DOHH2 (cell line): ENCODE measurements at regions not wholly inside any gene's neighbourhood (a gene's known extent, or its start where the extent isn't known, plus 50 kb on each side); places are given as distances from the start of the nearest gene placed in this dataset.

Experiments
- H3F3A ChIP-seq: fragments of 200-600 bp; sonication (generic), shearing (Covaris generic); 2 replicates; pipeline ENCODE4 v1.6.0; 2016; ENCODE audit warnings: antibody characterized with exemption, mild to moderate bottlenecking; ENCODE audit not compliant: control insufficient read depth, insufficient read depth
- H3K27ac ChIP-seq: fragments of 200-600 bp; sonication (generic); 2 replicates; pipeline ENCODE4 v1.5.1; 2014; ENCODE audit warnings: low read depth, mild to moderate bottlenecking, low read length, moderate library complexity
- H3K27me3 ChIP-seq: fragments of 200-600 bp; sonication (generic); 2 replicates; pipeline ENCODE4 v1.6.1; 2014; ENCODE audit warnings: mild to moderate bottlenecking, low read length, mixed read lengths; ENCODE audit not compliant: control insufficient read depth
- H3K36me3 ChIP-seq: fragments of 200-600 bp; sonication (generic); 2 replicates; pipeline ENCODE4 v1.6.1; 2014; ENCODE audit warnings: mild to moderate bottlenecking, low read length, moderate library complexity, mixed read lengths; ENCODE audit not compliant: control insufficient read depth
- H3K4me1 ChIP-seq: fragments of 200-600 bp; sonication (generic); 2 replicates; pipeline ENCODE4 v1.6.1; 2014; ENCODE audit warnings: mild to moderate bottlenecking, low read length, mixed read lengths; ENCODE audit not compliant: control insufficient read depth
- H3K4me2 ChIP-seq: fragments of 200-600 bp; sonication (generic); 2 replicates; pipeline ENCODE4 v1.6.0; 2014; ENCODE audit warnings: mild to moderate bottlenecking, low read length, moderate library complexity
- H3K4me3 ChIP-seq: fragments of 200-600 bp; sonication (generic); 2 replicates; pipeline ENCODE4 v1.5.1; 2014; ENCODE audit warnings: mild to moderate bottlenecking, low read length, mixed read lengths
- H3K79me2 ChIP-seq: fragments of 200-600 bp; sonication (generic); 2 replicates; pipeline ENCODE4 v1.6.1; 2014; ENCODE audit warnings: mild to moderate bottlenecking, low read length, mixed read lengths; ENCODE audit not compliant: control insufficient read depth
- H3K9me2 ChIP-seq: fragments of 200-600 bp; sonication (generic); replicated peaks from 2 replicates; pipeline ENCODE4 v1.6.1; 2014; ENCODE audit warnings: mild to moderate bottlenecking, low read length, mixed read lengths; ENCODE audit not compliant: control insufficient read depth
- H3K9me3 ChIP-seq: fragments of 200-600 bp; sonication (generic); 2 replicates; pipeline ENCODE4 v1.6.1; 2014; ENCODE audit warnings: antibody characterized with exemption, low read length, mixed read lengths; ENCODE audit not compliant: control insufficient read depth, insufficient read depth
- H4K20me1 ChIP-seq: fragments of 200-600 bp; sonication (generic); 2 replicates; pipeline ENCODE4 v1.6.0; 2014; ENCODE audit warnings: low read depth, mild to moderate bottlenecking, antibody characterized with exemption, low read length, moderate library complexity; ENCODE audit not compliant: control insufficient read depth, insufficient read depth
- EZH2phosphoT487 ChIP-seq: fragments of 200-600 bp; sonication (generic); IDR thresholded peaks from 2 replicates; pipeline ENCODE4 v1.6.1; 2017; ENCODE audit warnings: borderline replicate concordance, mild to moderate bottlenecking, antibody characterized with exemption, low read length, moderate library complexity, mixed read lengths
- TF ChIP-seq, protein P1 (sequence below): fragments of 200-600 bp; sonication (generic); IDR thresholded peaks from one replicate; pipeline ENCODE4 v1.5.1; 2014; ENCODE audit warnings: antibody characterized with exemption, mild to moderate bottlenecking, low read depth, low read length; ENCODE audit not compliant: poor library complexity, severe bottlenecking

DNA sequence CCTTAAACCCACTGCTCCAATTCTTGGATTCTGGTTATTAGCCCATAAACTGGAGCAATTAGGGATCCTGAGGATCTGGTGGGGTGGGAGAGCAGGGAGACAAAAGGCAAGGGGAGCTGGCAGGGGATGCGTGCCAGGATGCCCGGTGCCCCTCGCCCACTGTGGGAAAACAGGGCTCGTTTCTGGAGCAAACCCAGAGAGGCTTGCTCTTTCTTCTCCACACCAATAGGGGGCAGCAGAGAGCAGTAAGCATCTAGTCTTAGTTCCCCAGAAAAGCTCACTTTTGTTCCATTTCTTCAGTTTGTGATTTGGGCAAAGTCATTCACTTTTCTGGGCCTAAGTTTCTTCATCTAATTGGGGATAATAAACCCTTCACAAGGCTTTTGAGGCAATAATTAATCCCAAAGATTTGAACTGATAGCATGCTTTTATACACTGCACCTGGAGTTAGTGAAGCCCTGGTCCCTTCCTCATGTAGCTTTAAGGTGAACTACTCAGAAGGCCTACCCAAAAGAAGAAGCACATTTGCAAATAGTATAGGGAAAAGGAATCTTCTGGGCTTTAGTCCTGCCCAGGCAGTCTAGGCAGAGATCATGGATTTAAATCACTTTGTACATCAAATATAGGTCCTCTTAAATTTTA is 160.6 kb upstream of the USP24 start:
- Histone ChIP-seq H3F3A (no peaks in the 10 kb centered on the region), H3K27ac (no peak overlapping the region), H3K79me2 (no peaks in the 10 kb centered on the region), H3K36me3 (no peaks in the 10 kb centered on the region), H3K27me3 (no peaks in the 10 kb centered on the region), H3K9me3 (no peaks in the 10 kb centered on the region), H4K20me1 (no peaks in the 10 kb centered on the region), H3K4me1 (no peaks in the 10 kb centered on the region), H3K4me2 (no peak overlapping the region), H3K9me2 (no peaks in the 10 kb centered on the region), H3K4me3 (no peak overlapping the region)
- TF ChIP-seq EZH2phosphoT487 = no peak
- TF ChIP-seq, protein P1, sequence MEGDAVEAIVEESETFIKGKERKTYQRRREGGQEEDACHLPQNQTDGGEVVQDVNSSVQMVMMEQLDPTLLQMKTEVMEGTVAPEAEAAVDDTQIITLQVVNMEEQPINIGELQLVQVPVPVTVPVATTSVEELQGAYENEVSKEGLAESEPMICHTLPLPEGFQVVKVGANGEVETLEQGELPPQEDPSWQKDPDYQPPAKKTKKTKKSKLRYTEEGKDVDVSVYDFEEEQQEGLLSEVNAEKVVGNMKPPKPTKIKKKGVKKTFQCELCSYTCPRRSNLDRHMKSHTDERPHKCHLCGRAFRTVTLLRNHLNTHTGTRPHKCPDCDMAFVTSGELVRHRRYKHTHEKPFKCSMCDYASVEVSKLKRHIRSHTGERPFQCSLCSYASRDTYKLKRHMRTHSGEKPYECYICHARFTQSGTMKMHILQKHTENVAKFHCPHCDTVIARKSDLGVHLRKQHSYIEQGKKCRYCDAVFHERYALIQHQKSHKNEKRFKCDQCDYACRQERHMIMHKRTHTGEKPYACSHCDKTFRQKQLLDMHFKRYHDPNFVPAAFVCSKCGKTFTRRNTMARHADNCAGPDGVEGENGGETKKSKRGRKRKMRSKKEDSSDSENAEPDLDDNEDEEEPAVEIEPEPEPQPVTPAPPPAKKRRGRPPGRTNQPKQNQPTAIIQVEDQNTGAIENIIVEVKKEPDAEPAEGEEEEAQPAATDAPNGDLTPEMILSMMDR = peak; percentile 91

DNA sequence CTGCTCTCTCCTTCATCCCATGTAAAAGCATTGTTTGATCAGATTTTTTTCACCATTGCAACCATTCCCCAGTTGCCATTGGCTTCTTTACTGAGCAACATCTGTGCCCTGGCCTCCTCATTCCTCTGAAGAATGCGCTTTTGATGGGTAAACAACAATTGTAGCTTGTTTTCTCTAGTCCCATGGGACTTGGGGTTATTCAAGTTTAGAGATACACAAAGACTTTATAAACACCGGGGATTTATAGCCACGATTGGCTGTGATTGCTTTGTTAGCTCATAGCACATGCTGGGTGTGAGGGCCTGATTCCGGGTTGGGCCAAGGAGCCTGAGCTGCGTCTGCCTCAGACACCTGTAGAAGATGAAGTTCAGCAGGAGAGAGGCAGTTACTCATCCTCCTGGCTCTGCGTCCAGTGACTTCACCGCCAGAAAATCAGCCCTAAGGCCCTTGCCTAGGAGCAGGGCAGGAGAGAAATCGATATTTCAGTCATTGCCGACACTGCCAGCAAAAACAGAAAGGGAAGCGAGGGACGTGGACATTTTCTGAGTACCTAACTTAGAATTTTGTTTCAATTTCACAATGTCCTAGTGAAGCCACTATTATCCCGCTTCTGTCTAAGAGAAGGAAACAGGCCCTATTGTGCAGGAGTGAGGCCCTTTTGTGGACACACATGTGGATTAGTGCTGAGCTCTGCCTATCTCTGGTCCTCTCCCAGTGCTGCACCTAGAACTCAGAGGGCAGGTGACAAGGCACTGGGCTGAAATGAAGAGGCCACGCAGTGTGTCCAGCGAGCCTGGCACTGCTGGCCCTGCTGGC is 159.8 kb upstream of the USP24 start:
- Histone ChIP-seq H3K4me3 (no peak overlapping the region), H3K9me3 (no peaks in the 10 kb centered on the region), H3K79me2 (no peaks in the 10 kb centered on the region), H3F3A (no peaks in the 10 kb centered on the region), H3K27ac (no peak overlapping the region), H3K4me1 (no peaks in the 10 kb centered on the region), H4K20me1 (no peaks in the 10 kb centered on the region), H3K9me2 (no peaks in the 10 kb centered on the region), H3K27me3 (no peaks in the 10 kb centered on the region), H3K36me3 (no peaks in the 10 kb centered on the region), H3K4me2 (no peak overlapping the region)
- no peak for TF ChIP-seq EZH2phosphoT487

DNA sequence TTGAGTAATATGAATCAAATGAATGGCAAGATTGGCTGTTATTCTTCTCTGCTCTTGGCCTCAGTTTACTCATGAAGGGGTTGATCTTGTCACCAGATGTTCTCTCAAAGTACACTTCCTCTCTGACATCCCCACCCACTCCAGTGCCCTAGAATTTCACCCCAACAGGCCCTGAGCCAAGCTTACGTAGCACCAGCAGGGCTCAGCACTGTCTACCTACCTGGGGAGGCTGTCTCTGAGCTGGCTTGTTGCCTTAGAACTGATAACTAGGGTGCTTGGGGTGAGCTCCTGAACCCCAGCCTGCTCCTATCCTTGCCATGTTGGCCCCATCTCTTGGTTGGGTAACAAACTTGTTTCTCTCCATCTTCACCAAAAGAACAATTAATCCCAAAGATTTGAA is 159.1 kb upstream of the USP24 start:
- no peak overlapping the region for H3K27ac ChIP-seq
- H3K9me3 ChIP-seq = no peaks in the 10 kb centered on the region

More for the DNA sequence above, 159.1 kb upstream of the USP24 start:
- Histone ChIP-seq H3K4me1 (no peaks in the 10 kb centered on the region), H3K79me2 (no peaks in the 10 kb centered on the region), H3K4me3 (no peak overlapping the region), H3K36me3 (no peaks in the 10 kb centered on the region), H3F3A (no peaks in the 10 kb centered on the region), H3K9me2 (no peaks in the 10 kb centered on the region), H4K20me1 (no peaks in the 10 kb centered on the region), H3K4me2 (no peak overlapping the region), H3K27me3 (no peaks in the 10 kb centered on the region)
- no peak for TF ChIP-seq EZH2phosphoT487
- TF ChIP-seq, protein P1 = no peak
